Spleen (tissue), 7 donors: ENCODE measurements at regions not wholly inside any gene's neighbourhood (a gene's known extent, or its start where the extent isn't known, plus 50 kb on each side); places are given as distances from the start of the nearest gene placed in this dataset.

Experiments
- POLR2A ChIP-seq, 3 donors: fragments of 450-650 bp; IDR thresholded peaks; one replicate each; pipeline ENCODE4 v1.5.1; 2017; ENCODE audit warnings: antibody characterized with exemption in 3 of 3, mild to moderate bottlenecking in 1 of 3
- TF ChIP-seq, protein P1 (sequence below), 11 experiments: fragments of 200-600 bp in 7 of 11; fragments of 450-650 bp in 4 of 11; sonication (generic) in 4 of 11; IDR thresholded peaks in 8 of 11; conservative IDR thresholded peaks in 3 of 11; 1 replicate in 7 of 11; 2 replicates in 4 of 11; pipeline versions ENCODE4 v1.4.0 to v1.8.0; 2016 to 2021; ENCODE audit warnings: antibody characterized with exemption in 11 of 11, inconsistent platforms in 4 of 11, mild to moderate bottlenecking in 1 of 11
- donor health status: DM: no; HTN: no; CAD: no; lungs with moderate emphysema.
- donor health status: DM: no; HTN: no; CAD: no.
- donor health status: DM: no; HTN: no; CAD: no.

DNA sequence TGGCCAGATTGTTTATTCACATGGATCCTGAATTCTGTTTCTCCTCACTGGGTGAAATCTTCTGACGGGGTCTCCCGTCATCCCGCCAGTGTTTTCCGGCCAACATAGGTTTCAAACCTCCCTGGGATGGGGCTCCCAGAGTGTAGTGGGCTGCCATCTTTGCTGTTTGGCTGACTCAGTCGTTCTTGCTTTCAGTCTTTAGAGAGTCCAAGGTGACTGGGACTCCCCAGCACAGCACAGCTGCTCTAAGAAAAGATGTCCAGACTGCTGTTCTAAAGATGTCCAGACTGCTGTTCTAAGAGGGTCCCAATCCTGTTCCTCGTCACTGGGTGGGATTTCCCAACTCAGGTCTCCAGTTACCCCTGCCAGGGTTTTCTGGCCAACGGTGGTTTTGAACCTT lies 801.9 kb upstream of the IGFBP3 start:
- TF ChIP-seq, protein P1, sequence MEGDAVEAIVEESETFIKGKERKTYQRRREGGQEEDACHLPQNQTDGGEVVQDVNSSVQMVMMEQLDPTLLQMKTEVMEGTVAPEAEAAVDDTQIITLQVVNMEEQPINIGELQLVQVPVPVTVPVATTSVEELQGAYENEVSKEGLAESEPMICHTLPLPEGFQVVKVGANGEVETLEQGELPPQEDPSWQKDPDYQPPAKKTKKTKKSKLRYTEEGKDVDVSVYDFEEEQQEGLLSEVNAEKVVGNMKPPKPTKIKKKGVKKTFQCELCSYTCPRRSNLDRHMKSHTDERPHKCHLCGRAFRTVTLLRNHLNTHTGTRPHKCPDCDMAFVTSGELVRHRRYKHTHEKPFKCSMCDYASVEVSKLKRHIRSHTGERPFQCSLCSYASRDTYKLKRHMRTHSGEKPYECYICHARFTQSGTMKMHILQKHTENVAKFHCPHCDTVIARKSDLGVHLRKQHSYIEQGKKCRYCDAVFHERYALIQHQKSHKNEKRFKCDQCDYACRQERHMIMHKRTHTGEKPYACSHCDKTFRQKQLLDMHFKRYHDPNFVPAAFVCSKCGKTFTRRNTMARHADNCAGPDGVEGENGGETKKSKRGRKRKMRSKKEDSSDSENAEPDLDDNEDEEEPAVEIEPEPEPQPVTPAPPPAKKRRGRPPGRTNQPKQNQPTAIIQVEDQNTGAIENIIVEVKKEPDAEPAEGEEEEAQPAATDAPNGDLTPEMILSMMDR (IDR thresholded peaks at IDR 0.05 in 8 of 11, conservative IDR thresholded peaks at IDR 0.05 in 3 of 11), result no peak
- TF ChIP-seq POLR2A (IDR thresholded peaks at IDR 0.05), result no peak
